ENCODE measurements at regions not wholly inside any gene's neighbourhood (a gene's known extent, or its start where the extent isn't known, plus 50 kb on each side); places are given as distances from the start of the nearest gene placed in this dataset.

- H3K79me2 ChIP-seq (ENCODE audit: low read depth) = no peaks in the 10 kb centered on the region
- H2AFZ ChIP-seq = no peak overlapping the region
- no TSS peak for BruUV-seq (replicated peaks)
- no peak for DNase-seq
- ChIA-PET CTCF (interaction anchor here (0.6 kb wide), 1 partner anchor 119 kb away, joined by 3 read pairs; no protein-coding TSS in a partner anchor), POLR2A (ENCODE audit: unreplicated experiment) (no interaction called here)
- peaks cover 3% of the 10 kb centered on the region for H3K4me1 ChIP-seq (replicated peaks; ENCODE audit: insufficient read depth)
- H3K36me3 ChIP-seq (ENCODE audit: low read depth) = no peaks in the 10 kb centered on the region
- no peaks in the 10 kb centered on the region for H3K9me2 ChIP-seq (ENCODE audit: insufficient read depth)
- intact Hi-C loops (cut with micrococcal nuclease; ENCODE audit: unreplicated experiment) = no loop called here
- no peak overlapping the region for H3K4me3 ChIP-seq
- H3K4me2 ChIP-seq = no peak overlapping the region
- no peaks in the 10 kb centered on the region for H3K9me3 ChIP-seq (ENCODE audit: insufficient read depth, low read depth)
- H3K27me3 ChIP-seq (ENCODE audit: insufficient read depth, low read depth) = peaks cover 53% of the 10 kb centered on the region
- no peaks in the 10 kb centered on the region for H4K20me1 ChIP-seq (ENCODE audit: insufficient read depth)
- H3F3A ChIP-seq (ENCODE audit: insufficient read depth, low read depth) = peaks cover under 1% of the 10 kb centered on the region; the same call in 1 of the 2 replicates
- H3K27ac ChIP-seq = no peak overlapping the region
- TF ChIP-seq EZH2 (IDR thresholded peaks at IDR 0.05; ENCODE audit: low read depth) (no peak), CTCF (conservative IDR thresholded peaks at IDR 0.05) (no peak)
Observed at GRCh38 chr7:25868509-25868908, 283.5 kb upstream of the NFE2L3 start.

GRCh38 chr7:25870574-25870973, 281.4 kb upstream of the NFE2L3 start:
- H3F3A ChIP-seq (ENCODE audit: insufficient read depth, low read depth) = no peaks in the 10 kb centered on the region
- no peaks in the 10 kb centered on the region for H3K9me3 ChIP-seq (ENCODE audit: insufficient read depth, low read depth)
- no peak overlapping the region for H3K27ac ChIP-seq
- TF ChIP-seq EZH2 (IDR thresholded peaks at IDR 0.05; ENCODE audit: low read depth) = no peak
- no peak for TF ChIP-seq CTCF (conservative IDR thresholded peaks at IDR 0.05)
- H3K4me3 ChIP-seq = no peak overlapping the region
- no peaks in the 10 kb centered on the region for H3K36me3 ChIP-seq (ENCODE audit: low read depth)
- no peak overlapping the region for H2AFZ ChIP-seq
- intact Hi-C loops (cut with micrococcal nuclease; ENCODE audit: unreplicated experiment) = no loop called here
- no peaks in the 10 kb centered on the region for H3K79me2 ChIP-seq (ENCODE audit: low read depth)
- H3K4me1 ChIP-seq (replicated peaks; ENCODE audit: insufficient read depth) = no peaks in the 10 kb centered on the region
- ChIA-PET CTCF (no interaction called here), POLR2A (ENCODE audit: unreplicated experiment) (no interaction called here)
- H4K20me1 ChIP-seq (ENCODE audit: insufficient read depth) = no peaks in the 10 kb centered on the region
- BruUV-seq (replicated peaks) = no TSS peak
- no peak for DNase-seq
- H3K9me2 ChIP-seq (ENCODE audit: insufficient read depth) = no peaks in the 10 kb centered on the region
- H3K4me2 ChIP-seq = no peak overlapping the region
- peaks cover 66% of the 10 kb centered on the region for H3K27me3 ChIP-seq (ENCODE audit: insufficient read depth, low read depth)

- no peaks in the 10 kb centered on the region for H3K4me1 ChIP-seq (replicated peaks; ENCODE audit: insufficient read depth)
- no peak overlapping the region for H3K4me3 ChIP-seq
- no TSS peak for BruUV-seq (replicated peaks)
- no peak overlapping the region for H2AFZ ChIP-seq
- intact Hi-C loops (cut with micrococcal nuclease; ENCODE audit: unreplicated experiment) = no loop called here
- no peak for TF ChIP-seq EZH2 (IDR thresholded peaks at IDR 0.05; ENCODE audit: low read depth)
- no peak for TF ChIP-seq CTCF (conservative IDR thresholded peaks at IDR 0.05)
- H3K27ac ChIP-seq = no peak overlapping the region
- H3K9me3 ChIP-seq (ENCODE audit: insufficient read depth, low read depth) = peaks cover 6% of the 10 kb centered on the region; the same call in 1 of the 2 replicates
- H3K27me3 ChIP-seq (ENCODE audit: insufficient read depth, low read depth) = peaks cover 86% of the 10 kb centered on the region
- POLR2A ChIA-PET (ENCODE audit: unreplicated experiment) = no interaction called here
- no peaks in the 10 kb centered on the region for H3K79me2 ChIP-seq (ENCODE audit: low read depth)
- DNase-seq = no peak
- H3K9me2 ChIP-seq (ENCODE audit: insufficient read depth) = no peaks in the 10 kb centered on the region
- no peaks in the 10 kb centered on the region for H3F3A ChIP-seq (ENCODE audit: insufficient read depth, low read depth)
- CTCF ChIA-PET = no interaction called here
- no peak overlapping the region for H3K4me2 ChIP-seq
- no peaks in the 10 kb centered on the region for H3K36me3 ChIP-seq (ENCODE audit: low read depth)
- H4K20me1 ChIP-seq (ENCODE audit: insufficient read depth) = no peaks in the 10 kb centered on the region
Observed at GRCh38 chr7:25876092-25876491, 275.9 kb upstream of the NFE2L3 start.
